IPS-15b (cell line): ENCODE measurements at regions not wholly inside any gene's neighbourhood (a gene's known extent, or its start where the extent isn't known, plus 50 kb on each side); places are given as distances from the start of the nearest gene placed in this dataset.
"Not testable (repeated sequence)": the region's sequence is repeated elsewhere in the genome, so short reads cannot be mapped to it uniquely, and the experiment has no call there.

Experiments
- H3K27me3 ChIP-seq: one replicate; pipeline ENCODE4 v1.6.1; 2013; ENCODE audit warnings: low read length; ENCODE audit not compliant: control insufficient read depth, insufficient read depth
- H3K36me3 ChIP-seq: one replicate; pipeline ENCODE4 v1.6.1; 2013; ENCODE audit warnings: low read length; ENCODE audit not compliant: control insufficient read depth, insufficient read depth
- H3K4me1 ChIP-seq: one replicate; pipeline ENCODE4 v1.6.1; 2013; ENCODE audit warnings: mild to moderate bottlenecking, low read length; ENCODE audit not compliant: control insufficient read depth, insufficient read depth
- H3K4me3 ChIP-seq: one replicate; pipeline ENCODE4 v1.5.1; 2013; ENCODE audit warnings: low read depth, low read length
- H3K9ac ChIP-seq: one replicate; pipeline ENCODE4 v1.6.1; 2013; ENCODE audit warnings: low read depth, mild to moderate bottlenecking, low read length
- H3K9me3 ChIP-seq: one replicate; pipeline ENCODE4 v1.6.1; 2013; ENCODE audit warnings: mild to moderate bottlenecking, low read length; ENCODE audit not compliant: control insufficient read depth, insufficient read depth

DNA sequence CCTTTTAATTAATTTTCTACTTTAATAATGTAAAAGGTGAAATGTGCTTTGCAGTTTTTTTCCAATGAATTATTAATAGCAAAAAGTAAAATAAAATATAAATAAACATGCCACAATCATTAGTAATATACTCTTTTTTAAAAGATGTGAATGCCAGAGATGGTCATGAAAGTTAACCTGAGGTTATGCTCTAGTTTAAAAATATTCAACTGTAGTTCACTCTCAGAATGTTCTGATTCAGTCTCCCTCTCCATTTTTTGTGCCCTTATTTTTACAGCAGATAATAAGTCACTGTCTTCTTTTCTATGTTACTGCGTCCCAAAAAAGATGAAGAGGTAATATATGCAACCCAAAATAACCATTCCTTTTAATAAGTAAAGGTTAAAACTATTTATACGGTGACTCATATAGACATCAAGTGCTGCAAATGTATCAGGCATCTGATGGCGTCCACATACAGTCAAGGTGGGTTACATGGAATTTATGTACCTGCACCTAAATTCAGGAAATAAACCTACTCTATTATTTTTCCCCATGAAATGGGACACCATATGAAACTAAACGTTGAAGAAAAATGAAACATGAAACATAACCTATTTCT lies 153.6 kb upstream of the ZNF804A start:
- no peak overlapping the region for H3K4me3 ChIP-seq
- no peak overlapping the region for H3K9ac ChIP-seq
- H3K27me3 ChIP-seq, result no peaks in the 10 kb centered on the region
- no peaks in the 10 kb centered on the region for H3K36me3 ChIP-seq
- H3K4me1 ChIP-seq, result no peaks in the 10 kb centered on the region
- no peaks in the 10 kb centered on the region for H3K9me3 ChIP-seq

DNA sequence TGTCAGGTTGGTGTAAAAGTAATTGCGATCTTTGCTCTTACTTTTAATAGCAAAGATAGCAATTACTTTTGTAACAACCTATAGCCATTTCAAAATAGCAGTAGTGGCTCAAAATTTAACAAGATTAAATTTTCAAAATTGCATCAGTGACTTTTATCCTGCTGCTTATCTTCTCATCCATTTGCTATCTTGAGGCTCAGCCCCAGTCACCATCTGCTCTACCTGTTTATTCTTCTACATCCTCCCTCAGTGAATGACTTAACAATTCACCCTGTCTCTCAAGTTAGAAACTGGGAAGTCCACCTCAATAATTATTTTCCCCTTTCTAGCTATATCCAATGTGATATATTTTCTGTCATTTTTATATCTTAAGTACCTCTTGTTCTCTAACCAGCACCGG lies 148.6 kb upstream of the ZNF804A start:
- Histone ChIP-seq H3K4me3 (no peak overlapping the region), H3K9ac (no peak overlapping the region), H3K9me3 (no peaks in the 10 kb centered on the region), H3K36me3 (no peaks in the 10 kb centered on the region), H3K4me1 (no peaks in the 10 kb centered on the region), H3K27me3 (no peaks in the 10 kb centered on the region)

DNA sequence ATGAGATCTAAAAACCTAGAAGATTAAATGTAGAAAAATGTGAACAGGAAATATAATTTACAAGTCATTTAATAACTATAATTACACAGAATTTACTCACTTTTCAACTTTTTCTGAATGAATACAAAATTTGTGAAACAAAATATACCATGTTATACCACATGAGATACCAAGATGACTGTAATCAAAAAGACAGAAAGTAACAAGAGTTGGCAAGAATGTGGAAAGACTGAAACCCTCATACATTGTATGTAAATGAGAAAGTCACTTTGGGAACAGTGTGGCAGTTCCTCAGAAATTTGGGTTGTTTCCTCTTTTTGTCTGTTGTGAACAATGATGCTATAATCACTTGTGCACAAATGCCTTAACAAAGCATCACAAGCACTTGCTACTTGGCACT lies 145.4 kb upstream of the ZNF804A start:
- no peaks in the 10 kb centered on the region for H3K4me1 ChIP-seq
- no peaks in the 10 kb centered on the region for H3K9me3 ChIP-seq
- H3K4me3 ChIP-seq, result no peak overlapping the region
- no peak overlapping the region for H3K9ac ChIP-seq
- no peaks in the 10 kb centered on the region for H3K36me3 ChIP-seq
- H3K27me3 ChIP-seq, result no peaks in the 10 kb centered on the region

DNA sequence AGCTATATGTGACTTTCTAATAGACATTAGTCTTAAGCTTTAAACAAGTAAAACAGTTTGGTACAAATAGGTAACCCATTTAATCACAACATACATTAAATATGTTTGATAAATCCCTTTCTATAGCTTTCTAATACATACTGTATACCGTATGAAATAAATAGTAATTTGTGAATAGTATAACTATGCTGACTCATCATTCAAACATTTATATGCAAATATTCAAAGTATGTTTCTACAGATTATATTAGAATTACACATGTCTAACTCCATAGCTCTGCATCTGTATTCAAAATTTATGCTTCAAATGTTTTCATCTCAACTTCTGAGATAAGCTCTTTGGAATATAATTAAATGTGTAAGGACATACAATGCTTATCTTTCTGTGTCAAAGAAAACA lies 142.7 kb upstream of the ZNF804A start:
- no peaks in the 10 kb centered on the region for H3K9me3 ChIP-seq
- H3K4me3 ChIP-seq, result no peak overlapping the region
- H3K27me3 ChIP-seq, result no peaks in the 10 kb centered on the region
- no peak overlapping the region for H3K9ac ChIP-seq
- H3K36me3 ChIP-seq, result no peaks in the 10 kb centered on the region
- no peaks in the 10 kb centered on the region for H3K4me1 ChIP-seq

DNA sequence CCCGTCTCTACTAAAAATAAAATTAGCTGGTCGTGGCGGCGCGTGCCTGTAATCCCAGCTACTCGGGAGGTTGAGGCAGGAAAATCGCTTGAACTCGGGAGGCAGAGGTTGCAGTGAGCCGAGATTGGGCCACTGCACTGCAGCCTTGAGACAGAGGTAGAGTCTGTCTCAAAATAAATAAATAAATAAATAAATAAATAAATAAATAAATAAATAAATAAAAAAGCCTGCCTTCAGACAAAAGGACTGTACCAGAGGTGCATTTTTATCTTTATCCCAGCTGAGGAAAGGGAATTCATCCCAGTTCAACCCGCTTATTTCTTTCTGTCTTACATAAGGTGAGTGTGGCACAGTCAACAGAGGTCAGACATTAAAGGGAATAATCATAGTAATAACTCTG lies 141.6 kb upstream of the ZNF804A start:
- H3K36me3 ChIP-seq, H3K4me3 ChIP-seq, H3K9ac ChIP-seq, H3K4me1 ChIP-seq, H3K9me3 ChIP-seq, H3K27me3 ChIP-seq: not testable (repeated sequence)

DNA sequence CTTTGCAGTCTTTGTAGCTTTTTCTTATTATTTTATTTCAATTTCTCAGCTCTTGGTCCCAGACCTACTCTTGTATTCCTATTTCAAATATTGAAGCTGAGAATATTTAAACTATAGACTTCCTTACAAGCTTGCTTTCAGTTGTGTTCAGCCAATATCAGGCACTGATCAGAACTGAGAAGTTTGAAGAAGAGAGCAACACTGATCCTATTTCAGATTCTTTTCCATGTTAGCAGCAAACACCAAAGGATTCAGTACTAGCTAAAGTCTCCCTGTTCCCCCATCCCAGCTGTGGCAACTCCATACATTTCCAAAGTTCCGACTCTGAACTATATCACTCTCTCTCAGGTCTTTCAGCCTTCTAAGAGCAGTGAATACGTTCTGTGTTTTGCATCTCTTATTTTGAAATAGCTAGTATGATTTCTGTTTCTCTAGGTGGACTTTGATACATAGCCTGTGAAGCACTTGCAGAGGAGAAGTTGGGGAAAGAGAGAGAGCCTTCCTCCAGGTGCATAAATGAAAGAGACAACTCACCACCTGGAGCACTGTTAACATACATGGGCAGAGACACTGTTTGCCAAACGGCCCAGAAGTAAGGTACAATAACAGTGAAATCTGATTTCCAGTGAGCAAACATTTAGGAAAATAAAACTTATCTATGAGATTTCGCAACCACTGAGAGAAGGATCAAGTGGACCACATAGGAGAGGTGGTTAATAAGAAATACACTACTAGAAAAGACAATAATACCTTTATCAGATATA lies 135.0 kb upstream of the ZNF804A start:
- Histone ChIP-seq H3K4me3 (no peak overlapping the region), H3K9me3 (no peaks in the 10 kb centered on the region)

DNA sequence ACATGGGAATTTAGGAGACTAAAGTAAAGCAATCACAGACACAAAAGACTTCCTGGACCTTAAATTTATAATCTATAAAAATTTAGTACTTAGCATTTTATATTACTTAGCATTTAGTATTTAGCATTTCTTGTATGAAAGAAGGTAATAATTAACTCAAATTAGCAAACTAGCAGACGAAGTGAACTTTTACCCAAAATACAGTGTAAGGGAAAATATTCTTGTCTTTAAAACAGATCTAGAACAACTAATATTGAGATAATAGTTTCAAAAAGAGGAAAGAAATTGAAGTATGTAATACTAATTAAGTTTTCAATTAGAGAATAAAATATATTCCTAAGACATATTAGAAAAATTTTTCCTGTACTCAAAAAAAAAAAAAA lies 134.5 kb upstream of the ZNF804A start:
- Histone ChIP-seq H3K36me3 (no peaks in the 10 kb centered on the region), H3K4me1 (no peaks in the 10 kb centered on the region), H3K27me3 (no peaks in the 10 kb centered on the region), H3K9me3 (no peaks in the 10 kb centered on the region), H3K9ac (no peak overlapping the region), H3K4me3 (no peak overlapping the region)

More for the DNA sequence above, 135.0 kb upstream of the ZNF804A start:
- H3K9ac ChIP-seq, result no peak overlapping the region
- H3K4me1 ChIP-seq, result no peaks in the 10 kb centered on the region
- H3K36me3 ChIP-seq, result no peaks in the 10 kb centered on the region
- no peaks in the 10 kb centered on the region for H3K27me3 ChIP-seq

DNA sequence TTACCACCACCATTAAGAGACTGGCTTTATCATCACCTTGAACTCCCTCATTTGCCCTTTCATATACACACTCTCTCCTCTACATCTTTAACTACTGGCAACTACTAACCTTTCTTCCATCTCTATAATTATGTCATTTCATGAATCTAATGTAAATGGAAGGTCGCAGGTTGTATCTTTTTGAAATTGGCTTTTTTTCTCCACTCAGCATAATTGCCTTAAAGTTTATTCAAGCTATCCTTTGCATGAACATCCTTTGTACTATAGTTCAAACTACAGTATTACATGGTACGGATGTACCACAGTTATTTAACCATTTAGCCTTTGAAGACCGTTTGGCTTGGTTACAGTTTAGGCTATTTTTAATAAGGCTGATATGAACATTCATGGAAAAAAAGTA lies 129.5 kb upstream of the ZNF804A start:
- H3K4me3 ChIP-seq, result no peak overlapping the region
- H3K9me3 ChIP-seq, result no peaks in the 10 kb centered on the region
- no peak overlapping the region for H3K9ac ChIP-seq
- H3K36me3 ChIP-seq, result no peaks in the 10 kb centered on the region
- H3K4me1 ChIP-seq, result no peaks in the 10 kb centered on the region
- H3K27me3 ChIP-seq, result no peaks in the 10 kb centered on the region

DNA sequence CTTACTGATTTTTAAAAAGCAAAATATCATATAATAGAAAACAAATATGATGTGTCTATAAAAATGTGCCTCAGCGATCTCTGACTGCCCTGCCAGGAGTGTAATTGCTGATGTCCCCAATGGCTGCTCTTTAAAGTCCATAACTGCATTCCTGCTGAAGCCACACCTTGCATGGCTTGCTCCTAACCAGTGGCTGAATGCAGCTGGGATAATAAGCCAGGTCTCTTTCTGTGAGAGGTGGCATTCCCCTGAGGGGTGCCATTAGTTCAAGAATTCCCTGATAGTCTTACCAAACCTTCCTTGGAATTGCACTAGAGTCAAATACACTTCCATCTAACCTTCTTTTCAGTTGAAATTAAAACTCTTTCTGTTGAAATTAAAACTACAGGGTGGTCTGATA lies 125.8 kb upstream of the ZNF804A start:
- no peaks in the 10 kb centered on the region for H3K4me1 ChIP-seq
- no peaks in the 10 kb centered on the region for H3K27me3 ChIP-seq
- no peaks in the 10 kb centered on the region for H3K9me3 ChIP-seq
- no peaks in the 10 kb centered on the region for H3K36me3 ChIP-seq
- H3K4me3 ChIP-seq, result no peak overlapping the region
- H3K9ac ChIP-seq, result no peak overlapping the region

DNA sequence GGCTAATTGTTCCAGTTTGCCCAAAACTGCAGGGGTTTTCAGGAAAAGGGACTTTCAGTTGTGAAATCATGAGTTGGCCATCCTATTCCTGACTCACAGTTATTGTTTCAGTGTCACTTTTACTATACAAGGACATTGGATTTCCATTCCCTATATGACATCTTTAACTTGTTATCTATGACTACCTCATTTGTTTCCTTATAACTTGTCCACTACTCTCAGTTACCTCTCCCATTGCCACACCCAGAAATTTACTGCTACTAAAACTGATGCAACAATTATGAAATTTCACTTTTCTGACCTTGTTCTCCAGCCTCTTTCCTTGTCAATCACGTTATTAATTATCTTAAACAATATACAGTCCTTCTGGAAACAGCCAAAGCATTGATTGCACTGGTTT lies 116.5 kb upstream of the ZNF804A start:
- Histone ChIP-seq H3K4me1 (no peaks in the 10 kb centered on the region), H3K27me3 (no peaks in the 10 kb centered on the region), H3K9ac (no peak overlapping the region), H3K36me3 (no peaks in the 10 kb centered on the region), H3K9me3 (no peaks in the 10 kb centered on the region), H3K4me3 (no peak overlapping the region)

DNA sequence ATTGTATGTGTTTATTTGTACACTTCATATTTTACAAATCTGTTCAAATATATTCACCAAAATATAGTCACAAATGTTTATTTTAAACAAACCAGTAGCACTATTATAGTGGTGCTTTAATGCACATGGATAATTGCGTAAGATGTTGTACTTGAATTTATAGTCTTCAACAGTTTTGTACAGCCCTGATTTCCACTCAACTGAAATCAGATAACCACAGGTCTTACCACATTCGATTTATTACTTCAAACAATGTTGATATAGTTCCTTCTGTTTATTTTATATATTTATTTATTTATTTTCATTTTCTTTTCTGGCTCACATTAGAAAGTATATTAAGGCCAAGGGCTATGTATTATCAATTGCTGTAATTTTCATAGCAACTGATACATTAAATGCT lies 99.4 kb upstream of the ZNF804A start:
- Histone ChIP-seq H3K4me3 (no peak overlapping the region), H3K27me3 (no peaks in the 10 kb centered on the region), H3K9ac (no peak overlapping the region), H3K4me1 (no peaks in the 10 kb centered on the region), H3K9me3 (no peaks in the 10 kb centered on the region), H3K36me3 (no peaks in the 10 kb centered on the region)

DNA sequence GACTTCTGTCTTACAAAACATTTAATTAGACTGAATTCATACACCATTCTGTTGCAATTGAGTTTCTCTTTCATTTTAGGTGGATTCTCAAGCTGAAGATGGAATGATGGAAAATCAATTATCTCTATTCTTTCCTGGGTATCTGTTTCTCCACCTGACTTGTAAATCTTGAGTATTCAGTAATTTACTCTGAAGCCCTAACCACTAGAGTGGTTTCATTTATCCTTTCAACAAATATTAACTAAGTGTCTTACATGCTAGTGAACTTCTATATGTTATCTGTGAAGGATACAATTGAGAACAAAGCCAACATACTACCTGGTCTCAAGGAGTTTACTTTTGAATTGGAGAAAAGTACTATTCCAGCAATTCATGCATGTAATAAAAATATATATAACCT lies 94.1 kb upstream of the ZNF804A start:
- Histone ChIP-seq H3K4me3 (no peak overlapping the region), H3K27me3 (no peaks in the 10 kb centered on the region), H3K4me1 (peaks cover 6% of the 10 kb centered on the region), H3K9me3 (no peaks in the 10 kb centered on the region), H3K36me3 (no peaks in the 10 kb centered on the region), H3K9ac (no peak overlapping the region)
